H9 (cell line): ENCODE measurements at regions not wholly inside any gene's neighbourhood (a gene's known extent, or its start where the extent isn't known, plus 50 kb on each side); places are given as distances from the start of the nearest gene placed in this dataset.
A peak's percentile ranks its signal among the peaks of the same experiment; 100 is the strongest.

ENCODE experiments used
- DNase-seq: peaks from one replicate; pipeline ENCODE4 v3.0.0-alpha.2; 2017
- H2AFZ ChIP-seq: one replicate; pipeline ENCODE4 v1.6.1; 2013; ENCODE audit warnings: mild to moderate bottlenecking, low read length, control low read depth, moderate library complexity
- H2AK5ac ChIP-seq: 2 replicates; pipeline ENCODE4 v1.6.1; 2013; ENCODE audit warnings: low read length, control low read depth, mixed read lengths; ENCODE audit not compliant: insufficient read length
- H2BK120ac ChIP-seq: one replicate; pipeline ENCODE4 v1.6.1; 2013; ENCODE audit warnings: low read depth, mild to moderate bottlenecking, low read length, control low read depth, inconsistent platforms; ENCODE audit not compliant: poor library complexity, severe bottlenecking
- H2BK12ac ChIP-seq: 2 replicates; pipeline ENCODE4 v1.6.1; 2013; ENCODE audit warnings: low read length, control low read depth, mixed read lengths, low read depth; ENCODE audit not compliant: insufficient read length
- H2BK15ac ChIP-seq: 2 replicates; pipeline ENCODE4 v1.6.1; 2013; ENCODE audit warnings: low read depth, low read length, control low read depth
- H2BK20ac ChIP-seq: one replicate; pipeline ENCODE4 v1.6.1; 2013; ENCODE audit warnings: low read depth, mild to moderate bottlenecking, low read length, control low read depth, inconsistent platforms; ENCODE audit not compliant: poor library complexity, severe bottlenecking
- H2BK5ac ChIP-seq: 2 replicates; pipeline ENCODE4 v1.6.1; 2013; ENCODE audit warnings: low read length, control low read depth, mixed read lengths; ENCODE audit not compliant: insufficient read length
- H3K14ac ChIP-seq: 2 replicates; pipeline ENCODE4 v1.6.1; 2013; ENCODE audit warnings: low read length, control low read depth; ENCODE audit not compliant: insufficient read depth
- H3K18ac ChIP-seq: 2 replicates; pipeline ENCODE4 v1.6.1; 2013; ENCODE audit warnings: low read depth, mild to moderate bottlenecking, mixed read lengths, low read length, control low read depth; ENCODE audit not compliant: insufficient read length
- H3K23ac ChIP-seq: 2 replicates; pipeline ENCODE4 v1.6.1; 2013; ENCODE audit warnings: low read length, control low read depth, mixed read lengths, low read depth; ENCODE audit not compliant: insufficient read length
- H3K23me2 ChIP-seq: 2 replicates; pipeline ENCODE4 v1.6.1; 2013; ENCODE audit warnings: low read depth, mild to moderate bottlenecking, mixed read lengths, low read length, control low read depth; ENCODE audit not compliant: insufficient read length, poor library complexity, severe bottlenecking
- H3K27ac ChIP-seq: 2 replicates; pipeline ENCODE4 v1.5.1; 2013; ENCODE audit warnings: low read length, control low read depth, mixed read lengths, low read depth; ENCODE audit not compliant: insufficient read length
- H3K27me3 ChIP-seq: 2 replicates; pipeline ENCODE4 v1.6.1; 2013; ENCODE audit warnings: low read length, control low read depth, inconsistent platforms; ENCODE audit not compliant: insufficient read depth
- H3K4ac ChIP-seq: 2 replicates; pipeline ENCODE4 v1.6.1; 2013; ENCODE audit warnings: low read depth, mild to moderate bottlenecking, control low read depth, inconsistent platforms, low read length, moderate library complexity
- H3K4me1 ChIP-seq: 2 replicates; pipeline ENCODE4 v1.6.1; 2013; ENCODE audit warnings: low read length, control low read depth, inconsistent platforms; ENCODE audit not compliant: insufficient read depth
- H3K4me2 ChIP-seq: 2 replicates; pipeline ENCODE4 v1.6.1; 2013; ENCODE audit warnings: low read length, control low read depth, mixed read lengths; ENCODE audit not compliant: insufficient read length, insufficient read depth
- H3K56ac ChIP-seq: 2 replicates; pipeline ENCODE4 v1.6.1; 2013; ENCODE audit warnings: low read depth, mild to moderate bottlenecking, mixed read lengths, low read length, control low read depth; ENCODE audit not compliant: insufficient read length
- H3K79me1 ChIP-seq: 2 replicates; pipeline ENCODE4 v1.6.1; 2013; ENCODE audit warnings: low read depth, mild to moderate bottlenecking, moderate library complexity, low read length, control low read depth, inconsistent platforms; ENCODE audit not compliant: insufficient read depth, poor library complexity, severe bottlenecking
- H3K79me2 ChIP-seq: 2 replicates; pipeline ENCODE4 v1.6.1; 2013; ENCODE audit warnings: low read length, control low read depth, inconsistent platforms; ENCODE audit not compliant: insufficient read depth
- H3K9ac ChIP-seq: 2 replicates; pipeline ENCODE4 v1.6.1; 2013; ENCODE audit warnings: low read length, control low read depth, mixed read lengths; ENCODE audit not compliant: insufficient read length; ENCODE audit errors: extremely low read depth
- H3K9me3 ChIP-seq: one replicate; pipeline ENCODE4 v1.6.1; 2013; ENCODE audit warnings: low read depth, low read length, inconsistent platforms; ENCODE audit not compliant: control insufficient read depth
- H3T11ph ChIP-seq: one replicate; pipeline ENCODE4 v1.6.1; 2013; ENCODE audit warnings: mild to moderate bottlenecking, low read length, control low read depth, inconsistent platforms
- H4K20me1 ChIP-seq: one replicate; pipeline ENCODE4 v1.6.1; 2013; ENCODE audit not compliant: control insufficient read depth, insufficient read length, insufficient read depth
- H4K5ac ChIP-seq: 2 replicates; pipeline ENCODE4 v1.6.1; 2013; ENCODE audit warnings: low read depth, mild to moderate bottlenecking, mixed read lengths, low read length, control low read depth; ENCODE audit not compliant: insufficient read length
- H4K8ac ChIP-seq: replicated peaks from 2 replicates; pipeline ENCODE4 v1.6.1; 2013; ENCODE audit warnings: low read length, control low read depth, mixed read lengths, low read depth; ENCODE audit not compliant: insufficient read length
- H4K91ac ChIP-seq: 2 replicates; pipeline ENCODE4 v1.6.1; 2013; ENCODE audit warnings: low read depth, mild to moderate bottlenecking, moderate library complexity, mixed read lengths, low read length, control low read depth; ENCODE audit not compliant: insufficient read length
- H3K27ac Mint-ChIP-seq, 3 experiments: 2 replicates in 2 of 3; 3 replicates in 1 of 3; pipeline ENCODE4 v1.8.0; 2020 to 2021; ENCODE audit warnings: mixed read lengths in 3 of 3, mild to moderate bottlenecking in 1 of 3, moderate library complexity in 1 of 3
- H3K27me3 Mint-ChIP-seq: 2 replicates; pipeline ENCODE4 v1.8.0; 2021; ENCODE audit warnings: low read depth, mild to moderate bottlenecking, moderate library complexity, mixed read lengths
- H3K36me3 Mint-ChIP-seq, 3 experiments: 2 replicates in 2 of 3; 3 replicates in 1 of 3; pipeline ENCODE4 v1.8.0; 2020 to 2021; ENCODE audit warnings: low read depth in 3 of 3, mixed read lengths in 3 of 3; ENCODE audit not compliant: insufficient read depth in 1 of 3
- H3K4me1 Mint-ChIP-seq, 2 experiments: 2 replicates each; pipeline ENCODE4 v1.8.0; 2020; ENCODE audit warnings: mixed read lengths in 2 of 2
- H3K4me3 Mint-ChIP-seq, 2 experiments: 2 replicates in 1 of 2; 3 replicates in 1 of 2; pipeline ENCODE4 v1.8.0; 2020 to 2021; ENCODE audit warnings: mild to moderate bottlenecking in 2 of 2, mixed read lengths in 2 of 2, moderate library complexity in 1 of 2
- H3K9me3 Mint-ChIP-seq, 2 experiments: 2 replicates in 1 of 2; 3 replicates in 1 of 2; pipeline ENCODE4 v1.8.0; 2020; ENCODE audit warnings: mild to moderate bottlenecking in 2 of 2, mixed read lengths in 2 of 2, moderate library complexity in 1 of 2
- WGBS: extraction: QIAGEN DNeasy Blood & Tissue Kit; methylation state at CpG from one replicate; pipeline ENCODE4 v1.1.7; 2013; ENCODE audit warnings: missing lambda C conversion rate, low lambda C conversion rate, mixed read lengths; ENCODE audit not compliant: insufficient read length; ENCODE audit errors: extremely low coverage; 5-methylcytosine and 5-hydroxymethylcytosine counted together
- TF ChIP-seq, protein P1 (sequence below): fragments of 200-600 bp; sonication (generic); conservative IDR thresholded peaks from 3 replicates; pipeline ENCODE4 v1.8.0; 2021; ENCODE audit warnings: antibody characterized with exemption, mild to moderate bottlenecking

DNA sequence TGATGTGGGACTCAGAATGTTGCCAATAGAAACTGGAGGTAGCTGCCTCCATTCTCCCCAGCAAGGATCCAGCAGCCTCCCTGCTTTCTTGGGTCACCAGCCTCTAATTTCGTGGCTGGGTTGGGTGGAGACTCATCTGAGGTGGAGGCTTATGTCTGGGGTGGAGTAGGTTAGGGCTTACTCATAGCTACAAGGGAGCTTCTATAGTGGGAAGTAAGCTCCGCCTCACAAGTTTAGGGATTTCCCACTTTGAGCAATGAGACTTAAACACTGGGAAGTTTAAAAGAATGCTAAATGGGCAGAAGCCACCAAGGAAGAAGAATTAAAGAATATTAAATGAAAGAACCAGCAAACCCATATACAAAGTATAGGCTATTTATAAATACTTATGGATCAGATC lies 63.8 kb downstream of the GJD2 start:
- Mint-ChIP-seq H3K4me1 (peaks cover 11 to 18% of the 10 kb centered on the region in 2 experiments), H3K36me3 (peaks cover 0 to 7% (median 0%) of the 10 kb centered on the region in 3 experiments; a peak in 2 of 7 replicates), H3K9me3 (peaks cover 0 to 7% of the 10 kb centered on the region in 2 experiments; a peak in 3 of 5 replicates), H3K27ac (peak overlapping the region in 1 of 3 experiments; percentile 52; a peak in 1 of 7 replicates), H3K27me3 (no peaks in the 10 kb centered on the region; the same call in 1 of the 2 replicates), H3K4me3 (no peak overlapping the region)
- Histone ChIP-seq H3K56ac (no peak overlapping the region), H4K91ac (no peak overlapping the region), H3K4me1 (no peaks in the 10 kb centered on the region), H4K5ac (no peak overlapping the region), H3T11ph (no peak overlapping the region), H3K23me2 (no peaks in the 10 kb centered on the region), H2BK15ac (no peak overlapping the region), H3K79me2 (no peaks in the 10 kb centered on the region), H2AK5ac (no peak overlapping the region), H3K9me3 (no peaks in the 10 kb centered on the region), H3K27ac (no peak overlapping the region), H2AFZ (no peak overlapping the region), H2BK12ac (no peak overlapping the region), H3K27me3 (no peaks in the 10 kb centered on the region), H3K9ac (no peak overlapping the region), H2BK20ac (no peak overlapping the region), H3K4ac (no peak overlapping the region), H3K23ac (no peak overlapping the region), H2BK5ac (no peak overlapping the region), H2BK120ac (no peak overlapping the region), H3K79me1 (no peaks in the 10 kb centered on the region), H4K20me1 (no peaks in the 10 kb centered on the region), H3K4me2 (no peak overlapping the region), H3K14ac (no peak overlapping the region), H3K18ac (no peak overlapping the region), H4K8ac (no peak overlapping the region)
- TF ChIP-seq, protein P1, sequence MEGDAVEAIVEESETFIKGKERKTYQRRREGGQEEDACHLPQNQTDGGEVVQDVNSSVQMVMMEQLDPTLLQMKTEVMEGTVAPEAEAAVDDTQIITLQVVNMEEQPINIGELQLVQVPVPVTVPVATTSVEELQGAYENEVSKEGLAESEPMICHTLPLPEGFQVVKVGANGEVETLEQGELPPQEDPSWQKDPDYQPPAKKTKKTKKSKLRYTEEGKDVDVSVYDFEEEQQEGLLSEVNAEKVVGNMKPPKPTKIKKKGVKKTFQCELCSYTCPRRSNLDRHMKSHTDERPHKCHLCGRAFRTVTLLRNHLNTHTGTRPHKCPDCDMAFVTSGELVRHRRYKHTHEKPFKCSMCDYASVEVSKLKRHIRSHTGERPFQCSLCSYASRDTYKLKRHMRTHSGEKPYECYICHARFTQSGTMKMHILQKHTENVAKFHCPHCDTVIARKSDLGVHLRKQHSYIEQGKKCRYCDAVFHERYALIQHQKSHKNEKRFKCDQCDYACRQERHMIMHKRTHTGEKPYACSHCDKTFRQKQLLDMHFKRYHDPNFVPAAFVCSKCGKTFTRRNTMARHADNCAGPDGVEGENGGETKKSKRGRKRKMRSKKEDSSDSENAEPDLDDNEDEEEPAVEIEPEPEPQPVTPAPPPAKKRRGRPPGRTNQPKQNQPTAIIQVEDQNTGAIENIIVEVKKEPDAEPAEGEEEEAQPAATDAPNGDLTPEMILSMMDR, result no peak
- DNase-seq, result no peak
- WGBS, result no CpG with 5 or more reads among the region's 2 CpGs
